ENCODE measurements at regions not wholly inside any gene's neighbourhood (a gene's known extent, or its start where the extent isn't known, plus 50 kb on each side); places are given as distances from the start of the nearest gene placed in this dataset.

- Histone ChIP-seq H3K9me3 (ENCODE audit: severe bottlenecking) (peaks cover 4% of the 10 kb centered on the region), H3K27ac (no peak overlapping the region), H3K27me3 (ENCODE audit: insufficient read depth, low read depth, severe bottlenecking) (no peaks in the 10 kb centered on the region), H3K4me3 (ENCODE audit: low read depth, low read length) (no peak overlapping the region), H3K36me3 (no peaks in the 10 kb centered on the region)
- DNase-seq = no peak
- TF ChIP-seq CTCF (IDR thresholded peaks at IDR 0.05; ENCODE audit: low read depth, low read length) = no peak
These were observed 497.8 kb downstream of the HS3ST4 start for GRCh38 chr16:26189536-26189935.

- no peak overlapping the region for H3K4me3 ChIP-seq (ENCODE audit: low read depth, low read length)
- no peaks in the 10 kb centered on the region for H3K27me3 ChIP-seq (ENCODE audit: insufficient read depth, low read depth, severe bottlenecking)
- H3K36me3 ChIP-seq = no peaks in the 10 kb centered on the region
- no peaks in the 10 kb centered on the region for H3K9me3 ChIP-seq (ENCODE audit: severe bottlenecking)
- no peak overlapping the region for H3K27ac ChIP-seq
- no peak for DNase-seq
- TF ChIP-seq CTCF (IDR thresholded peaks at IDR 0.05; ENCODE audit: low read depth, low read length) = no peak
These were observed 502.8 kb downstream of the HS3ST4 start for GRCh38 chr16:26194526-26194925.

- Histone ChIP-seq H3K9me3 (ENCODE audit: severe bottlenecking) (no peaks in the 10 kb centered on the region), H3K4me3 (ENCODE audit: low read depth, low read length) (no peak overlapping the region), H3K27ac (no peak overlapping the region), H3K36me3 (no peaks in the 10 kb centered on the region), H3K27me3 (ENCODE audit: insufficient read depth, low read depth, severe bottlenecking) (no peaks in the 10 kb centered on the region)
- no peak for TF ChIP-seq CTCF (IDR thresholded peaks at IDR 0.05; ENCODE audit: low read depth, low read length)
- DNase-seq = no peak
These were observed 503.5 kb downstream of the HS3ST4 start for GRCh38 chr16:26195225-26195624.

- no peak for DNase-seq
- Histone ChIP-seq H3K4me3 (ENCODE audit: low read depth, low read length) (no peak overlapping the region), H3K27ac (no peak overlapping the region)
These were observed 504.6 kb downstream of the HS3ST4 start for GRCh38 chr16:26196310-26196709.

GRCh38 chr16:26196802-26197201 is 505.0 kb downstream of the HS3ST4 start:
- DNase-seq = no peak
- no peaks in the 10 kb centered on the region for H3K36me3 ChIP-seq
- TF ChIP-seq CTCF (IDR thresholded peaks at IDR 0.05; ENCODE audit: low read depth, low read length) = no peak
- H3K4me3 ChIP-seq (ENCODE audit: low read depth, low read length) = no peak overlapping the region
- H3K27ac ChIP-seq = no peak overlapping the region
- H3K9me3 ChIP-seq (ENCODE audit: severe bottlenecking) = no peaks in the 10 kb centered on the region
- H3K27me3 ChIP-seq (ENCODE audit: insufficient read depth, low read depth, severe bottlenecking) = no peaks in the 10 kb centered on the region

More at GRCh38 chr16:26196310-26196709, 504.6 kb downstream of the HS3ST4 start:
- no peaks in the 10 kb centered on the region for H3K9me3 ChIP-seq (ENCODE audit: severe bottlenecking)
- no peaks in the 10 kb centered on the region for H3K27me3 ChIP-seq (ENCODE audit: insufficient read depth, low read depth, severe bottlenecking)
- no peak for TF ChIP-seq CTCF (IDR thresholded peaks at IDR 0.05; ENCODE audit: low read depth, low read length)
- no peaks in the 10 kb centered on the region for H3K36me3 ChIP-seq

GRCh38 chr16:26197707-26198106 is 505.9 kb downstream of the HS3ST4 start:
- DNase-seq = no peak
- TF ChIP-seq CTCF (IDR thresholded peaks at IDR 0.05; ENCODE audit: low read depth, low read length) = no peak
- no peaks in the 10 kb centered on the region for H3K27me3 ChIP-seq (ENCODE audit: insufficient read depth, low read depth, severe bottlenecking)

More at GRCh38 chr16:26197707-26198106, 505.9 kb downstream of the HS3ST4 start:
- Histone ChIP-seq H3K36me3 (no peaks in the 10 kb centered on the region), H3K27ac (no peak overlapping the region), H3K9me3 (ENCODE audit: severe bottlenecking) (no peaks in the 10 kb centered on the region), H3K4me3 (ENCODE audit: low read depth, low read length) (no peak overlapping the region)

All from WERI-Rb-1 (cell line).